AG20443 (cell line): ENCODE measurements at regions not wholly inside any gene's neighbourhood (a gene's known extent, or its start where the extent isn't known, plus 50 kb on each side); places are given as distances from the start of the nearest gene placed in this dataset.
A peak's percentile ranks its signal among the peaks of the same experiment; 100 is the strongest.
"Not testable (repeated sequence)": the region's sequence is repeated elsewhere in the genome, so short reads cannot be mapped to it uniquely, and the experiment has no call there.

Experiments used
- DNase-seq: peaks from one replicate; pipeline ENCODE4 v3.0.0; 2012; ENCODE audit warnings: low spot score, mixed read lengths

DNA sequence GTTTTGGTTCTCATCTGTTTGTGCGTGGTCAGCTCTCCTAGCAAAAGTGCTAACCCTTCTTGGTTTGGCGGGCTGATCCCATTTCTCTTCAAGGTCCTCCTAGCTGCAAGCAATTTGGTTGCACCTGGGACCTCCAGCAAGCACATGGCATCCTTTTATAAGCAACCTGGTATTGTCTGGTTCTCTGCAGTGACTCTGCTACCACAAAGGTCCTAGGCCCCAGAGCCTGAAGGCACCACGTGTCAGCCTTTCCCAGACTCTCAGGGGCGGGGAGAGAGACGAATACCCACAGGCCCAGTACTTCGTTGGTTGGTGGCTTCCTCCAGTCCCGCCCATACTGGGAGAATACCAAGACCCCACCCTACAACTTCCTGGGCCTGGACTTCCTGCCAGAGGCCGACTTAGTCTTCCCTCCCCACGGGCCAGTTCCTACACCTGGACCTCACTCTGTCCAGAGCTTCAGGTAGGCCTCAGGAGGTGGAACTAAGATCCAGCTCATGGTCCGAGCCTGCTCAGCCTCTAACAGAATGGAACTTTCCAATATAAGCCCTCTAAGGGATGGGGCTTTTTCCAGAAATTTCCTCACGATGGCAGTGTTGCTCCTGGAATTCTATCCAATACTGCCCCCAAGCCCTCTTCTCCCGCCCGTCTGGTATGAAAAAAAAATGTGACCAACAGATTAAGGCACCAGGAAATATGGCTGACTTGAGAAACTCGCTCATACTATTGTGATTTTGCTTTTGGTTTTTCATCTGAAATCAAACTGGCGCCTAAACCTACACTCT, 192.5 kb upstream of the STK26 start:
- no peak for DNase-seq

DNA sequence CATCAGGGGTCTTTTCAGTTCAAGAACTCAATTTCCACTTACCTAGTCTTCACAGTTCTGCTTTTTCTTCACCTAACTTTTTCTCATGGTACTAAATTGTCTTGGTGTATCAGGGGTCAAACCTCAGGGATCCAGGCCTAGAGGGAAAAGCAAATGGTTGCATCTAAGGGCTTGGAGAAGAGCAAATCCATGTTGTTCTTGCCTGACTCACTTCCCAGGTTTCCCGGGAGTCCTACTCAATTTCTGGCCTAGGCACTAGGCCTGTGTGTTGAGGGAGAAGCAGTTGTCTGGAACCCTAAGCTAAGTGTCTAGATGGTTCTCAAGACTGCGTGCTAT, 191.9 kb upstream of the STK26 start:
- DNase-seq, result no peak

DNA sequence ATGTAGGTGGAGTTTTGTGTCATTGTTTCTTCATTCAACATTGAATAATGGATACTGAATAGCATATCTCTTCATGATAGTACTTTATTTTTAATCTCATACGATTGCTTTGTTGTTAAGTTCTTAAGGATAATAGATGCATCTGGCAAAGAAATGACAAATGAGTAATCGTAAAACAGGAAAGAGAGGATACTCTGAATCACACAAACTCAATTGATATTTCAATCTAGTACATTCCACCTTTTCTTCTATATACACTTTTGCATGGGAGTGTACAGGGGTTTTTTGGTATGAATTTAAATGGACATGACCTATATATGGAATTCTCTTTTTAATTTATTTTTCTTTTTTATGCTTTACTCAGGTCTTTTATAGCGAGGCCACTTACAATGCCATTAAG, 186.9 kb upstream of the STK26 start:
- no peak for DNase-seq

- DNase-seq, result no peak
These were observed 185.8 kb upstream of the STK26 start for GRCh38 chrX:131837325-131837724.

- no peak for DNase-seq
These were observed 182.2 kb upstream of the STK26 start for GRCh38 chrX:131840799-131841495.

DNA sequence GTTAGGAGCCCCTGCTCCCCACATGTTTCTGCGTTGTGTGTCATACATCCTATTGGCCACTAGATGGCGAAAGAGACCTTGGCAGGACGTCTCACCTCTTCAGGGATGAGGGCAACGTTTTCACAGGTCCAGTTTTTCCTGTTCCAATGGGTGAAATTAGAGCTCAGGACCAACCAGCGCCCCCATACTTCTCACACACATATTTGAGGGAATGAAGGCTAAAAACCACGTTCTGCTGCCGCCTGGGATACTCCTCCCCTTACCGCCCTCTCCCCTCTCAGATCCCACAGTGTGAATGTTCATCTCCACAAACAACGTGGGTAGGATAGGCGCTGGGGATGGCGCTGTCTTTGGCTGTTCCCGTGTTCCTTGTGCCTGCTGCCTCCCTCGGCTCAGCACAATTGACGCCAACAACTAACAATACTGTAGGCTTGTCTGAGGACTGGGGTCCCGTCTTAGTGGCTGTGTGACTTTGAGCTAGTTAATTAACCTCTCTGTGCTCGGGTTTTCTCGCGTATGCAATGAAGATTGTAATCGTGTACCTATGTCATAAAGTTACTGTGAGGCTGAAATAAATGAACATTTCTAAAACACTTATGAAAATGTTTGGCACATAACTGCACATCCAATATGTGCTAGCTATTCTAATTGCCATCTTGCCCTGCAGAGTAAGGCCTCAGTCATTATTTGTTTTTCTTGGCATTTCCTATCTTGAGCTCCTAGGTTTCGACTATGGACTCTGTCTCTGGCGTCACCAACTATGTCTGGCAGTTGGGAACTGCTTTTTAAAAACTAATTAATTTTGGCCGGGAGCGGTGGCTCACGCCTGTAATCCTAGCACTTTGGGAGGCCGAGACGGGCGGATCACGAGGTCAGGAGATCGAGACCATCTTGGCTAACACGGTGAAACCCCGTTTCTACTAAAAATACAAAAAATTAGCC, 181.3 kb upstream of the STK26 start:
- DNase-seq, result peak; percentile 59

DNA sequence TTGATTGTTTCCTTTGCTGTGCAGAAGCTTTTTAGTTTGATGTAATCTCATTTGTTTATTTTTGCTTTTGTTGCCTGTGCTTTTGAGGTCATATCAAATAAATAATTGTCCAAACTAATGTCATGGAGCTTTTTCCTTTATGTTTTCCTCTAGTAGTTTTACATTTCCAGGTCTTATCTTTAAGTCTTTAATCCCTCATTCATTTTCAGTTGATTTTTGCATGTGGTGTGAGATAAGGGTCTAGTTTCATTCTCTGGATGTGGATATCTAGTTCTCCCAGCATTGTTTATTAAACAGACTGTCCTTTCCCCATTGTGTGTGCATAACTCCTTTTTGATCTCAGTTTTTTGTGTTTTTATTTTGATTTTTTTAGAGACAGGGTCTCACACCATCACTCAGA, 179.1 kb upstream of the STK26 start:
- no peak for DNase-seq

DNA sequence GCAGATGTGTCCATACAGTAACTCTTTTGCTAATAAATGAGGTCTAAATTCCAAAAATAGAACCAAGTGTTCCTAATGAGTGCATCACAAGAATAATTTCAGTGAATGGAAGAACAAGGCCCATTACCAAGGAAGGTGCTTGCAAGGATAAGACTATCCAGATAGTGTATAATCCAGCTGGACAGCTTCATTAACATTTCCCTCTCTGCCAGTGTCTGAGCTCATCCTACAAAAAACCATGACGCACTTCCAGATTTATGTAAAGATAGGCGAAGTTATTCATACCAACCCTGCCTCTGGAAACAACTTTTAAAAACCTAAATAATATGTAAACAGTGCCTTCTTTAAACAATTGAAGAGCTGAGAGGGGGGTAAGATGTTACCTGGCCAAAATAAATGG, 177.9 kb upstream of the STK26 start:
- no peak for DNase-seq

- DNase-seq, result no peak
These were observed 177.3 kb upstream of the STK26 start for GRCh38 chrX:131845771-131846170.

GRCh38 chrX:131850964-131851363, 172.1 kb upstream of the STK26 start:
- not testable (repeated sequence) for DNase-seq

- DNase-seq, result no peak
These were observed 169.7 kb upstream of the STK26 start for GRCh38 chrX:131853440-131853839.

GRCh38 chrX:131854581-131854980, 168.5 kb upstream of the STK26 start:
- no peak for DNase-seq

DNA sequence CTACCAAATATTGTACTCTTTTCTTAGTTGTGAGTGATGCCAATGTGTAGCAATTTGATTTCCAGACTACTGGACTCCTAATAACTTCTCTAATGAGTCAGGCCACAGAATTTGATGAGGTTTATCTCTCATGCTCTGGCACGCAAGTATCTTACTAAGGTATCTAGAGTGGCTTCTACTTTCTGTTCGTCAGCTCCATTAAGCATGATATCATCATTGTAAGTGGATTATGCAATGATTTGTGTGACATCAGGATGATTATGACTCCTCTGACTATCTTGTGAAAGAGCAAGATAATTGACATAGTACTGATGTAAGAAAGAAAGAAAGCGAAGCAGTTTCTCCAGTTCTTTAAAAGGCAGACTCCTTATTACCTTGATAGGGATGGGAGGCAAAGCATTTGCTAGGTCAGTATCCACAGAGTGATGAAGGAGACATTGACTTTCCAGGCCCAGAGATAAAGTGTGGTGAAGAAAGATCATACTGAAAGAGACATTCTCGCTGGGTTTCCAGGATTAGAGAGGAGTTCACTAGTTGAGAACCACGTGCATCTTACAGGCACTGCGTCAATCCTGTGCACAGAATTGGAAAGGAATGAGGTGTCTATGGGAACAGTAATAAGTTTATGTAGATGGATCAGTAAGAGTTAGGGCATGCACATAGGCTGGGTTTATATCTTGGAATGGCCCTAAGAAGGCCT, 161.9 kb upstream of the STK26 start:
- no peak for DNase-seq

DNA sequence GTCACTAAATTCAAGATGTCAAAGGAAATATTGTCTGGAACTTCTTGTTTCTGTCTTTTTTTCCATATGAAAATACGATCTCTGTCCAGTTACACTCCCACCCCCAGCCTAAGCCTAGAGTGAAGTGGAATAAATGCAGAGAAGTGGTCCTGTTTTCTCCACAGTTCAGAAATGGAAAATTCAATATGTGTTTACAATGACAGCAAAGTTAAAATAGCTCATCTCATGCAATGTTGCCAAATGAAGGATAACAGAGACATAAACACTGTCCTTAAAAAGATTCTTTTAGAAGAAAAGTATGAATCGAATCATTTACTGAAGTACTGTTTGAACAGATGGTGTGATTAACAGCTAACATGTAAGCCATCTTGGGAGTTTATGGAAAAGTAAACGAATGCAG, 160.8 kb upstream of the STK26 start:
- DNase-seq, result no peak

DNA sequence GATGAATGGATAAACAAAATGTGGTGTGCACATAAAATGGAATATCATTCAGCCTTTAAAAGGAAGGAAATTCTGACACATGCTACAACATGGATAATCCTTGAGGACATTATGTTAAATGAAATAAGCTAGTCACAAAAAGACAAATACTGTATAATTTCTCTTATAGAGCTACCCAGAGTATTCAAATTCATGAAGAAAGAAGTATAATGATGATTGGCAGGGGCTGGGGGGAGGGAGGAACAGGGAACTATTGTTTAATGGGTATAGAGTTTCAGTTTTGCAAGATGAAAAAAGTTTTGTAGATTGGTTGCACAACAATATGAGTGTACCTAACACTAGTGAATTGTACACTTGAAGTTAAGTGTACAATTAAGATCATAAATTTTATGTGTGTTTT, 153.9 kb upstream of the STK26 start:
- DNase-seq, result no peak

GRCh38 chrX:131874300-131874699, 148.8 kb upstream of the STK26 start:
- no peak for DNase-seq

- not testable (repeated sequence) for DNase-seq
These were observed 147.3 kb upstream of the STK26 start for GRCh38 chrX:131875827-131876226.

GRCh38 chrX:131881194-131881593, 141.9 kb upstream of the STK26 start:
- DNase-seq, result no peak

GRCh38 chrX:131885042-131885441, 138.1 kb upstream of the STK26 start:
- not testable (repeated sequence) for DNase-seq

GRCh38 chrX:131893857-131894256, 129.2 kb upstream of the STK26 start:
- DNase-seq, result not testable (repeated sequence)

DNA sequence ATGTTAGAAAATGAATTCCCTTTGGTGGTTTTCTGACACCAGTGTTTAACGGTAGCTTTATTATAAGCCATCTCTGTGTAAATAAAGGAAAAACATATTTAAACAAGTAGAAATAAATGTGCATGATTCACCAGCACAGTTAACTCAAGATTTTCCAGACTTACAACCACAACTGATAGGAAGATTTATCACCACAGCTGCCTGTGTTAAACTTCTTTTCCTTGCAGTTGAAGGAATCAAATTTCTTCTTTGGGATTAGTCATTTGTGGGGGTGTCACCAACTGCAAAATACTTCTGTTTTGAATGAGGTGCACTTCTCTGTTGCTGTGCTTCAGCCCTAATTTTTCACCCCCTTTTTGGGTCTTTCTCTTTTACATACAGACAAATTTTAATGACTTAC, 128.1 kb upstream of the STK26 start:
- DNase-seq, result no peak

DNA sequence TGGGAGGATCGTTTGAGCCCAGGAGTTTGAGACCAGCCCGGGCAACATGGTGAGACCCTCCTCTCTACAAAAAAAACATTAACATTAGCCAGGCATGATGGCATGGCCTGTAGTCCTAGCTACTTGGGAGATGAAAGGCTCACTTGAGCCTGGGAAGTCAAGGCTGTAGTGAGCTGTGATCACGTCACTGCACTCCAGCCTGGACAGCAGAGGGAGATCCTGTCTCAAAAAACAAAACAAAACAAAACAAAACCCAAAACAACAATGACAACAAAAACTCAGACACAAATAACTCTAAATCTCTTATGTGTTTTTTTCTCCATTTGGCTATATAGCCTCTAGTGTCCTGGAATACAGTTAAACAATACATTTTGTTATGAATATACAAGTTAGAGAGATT, 127.3 kb upstream of the STK26 start:
- no peak for DNase-seq
